Fibroblast of the aortic adventitia (primary cell): ENCODE measurements at regions not wholly inside any gene's neighbourhood (a gene's known extent, or its start where the extent isn't known, plus 50 kb on each side); places are given as distances from the start of the nearest gene placed in this dataset.

Source experiments
- DNase-seq: peaks from one replicate; pipeline ENCODE4 v3.0.0-alpha.2; 2010; ENCODE audit warnings: low read depth
- H3K4me3 ChIP-seq: 2 replicates; pipeline ENCODE4 v1.5.1; 2011; ENCODE audit warnings: low read depth, mild to moderate bottlenecking, control low read depth, low read length, moderate library complexity
- TF ChIP-seq, protein P1 (sequence below): IDR thresholded peaks from 2 replicates; pipeline ENCODE4 v1.5.1; 2011; ENCODE audit warnings: mild to moderate bottlenecking, low read length, control low read depth, inconsistent platforms; ENCODE audit not compliant: insufficient read depth

DNA sequence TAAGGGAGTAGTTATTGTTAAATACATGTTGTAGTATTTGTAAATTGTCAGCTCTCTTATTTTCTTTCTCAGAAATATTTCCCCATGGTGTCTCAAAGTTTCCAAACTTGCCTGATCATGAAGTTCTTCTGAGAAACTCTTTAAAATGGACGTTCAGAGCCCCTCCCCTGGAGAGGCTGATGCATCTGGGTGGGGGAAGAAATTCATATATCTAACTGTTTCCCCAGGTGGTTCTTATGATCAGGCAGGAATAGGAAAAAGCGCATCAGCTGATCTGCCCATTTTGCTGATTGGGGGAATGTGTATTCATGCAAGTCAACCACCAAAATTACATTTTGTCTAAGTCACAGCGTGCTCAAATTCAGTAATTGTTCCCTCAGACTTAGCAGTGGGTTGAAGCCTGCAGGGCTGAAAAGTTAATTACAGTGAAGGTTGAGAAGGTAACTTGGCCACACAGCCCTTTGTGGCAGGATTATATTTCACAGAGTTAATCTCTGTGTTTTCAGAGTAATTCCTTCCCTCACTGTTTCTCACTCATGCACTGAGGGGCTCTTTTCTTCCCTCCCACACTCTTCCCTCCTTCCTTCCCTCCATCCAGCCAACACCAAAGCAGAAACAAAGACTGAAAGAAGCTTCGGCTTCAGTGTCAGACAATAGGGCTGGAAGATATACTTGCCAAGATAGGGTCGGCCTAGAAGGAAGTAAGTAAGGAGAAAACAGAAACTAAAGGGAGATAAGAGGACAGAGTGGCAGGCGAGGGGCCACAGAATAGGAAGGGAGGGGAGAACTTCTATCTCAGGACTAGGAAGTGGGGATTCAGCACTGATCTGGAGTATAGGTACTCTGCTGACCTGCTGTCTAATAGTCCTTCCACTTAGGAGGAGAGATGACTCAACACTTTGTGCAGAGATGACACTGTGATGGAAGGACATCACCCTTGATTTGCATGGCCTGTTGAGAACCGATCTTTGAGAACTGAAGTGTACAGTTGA, 50.5 kb upstream of the STARD3NL start:
- TF ChIP-seq, protein P1, sequence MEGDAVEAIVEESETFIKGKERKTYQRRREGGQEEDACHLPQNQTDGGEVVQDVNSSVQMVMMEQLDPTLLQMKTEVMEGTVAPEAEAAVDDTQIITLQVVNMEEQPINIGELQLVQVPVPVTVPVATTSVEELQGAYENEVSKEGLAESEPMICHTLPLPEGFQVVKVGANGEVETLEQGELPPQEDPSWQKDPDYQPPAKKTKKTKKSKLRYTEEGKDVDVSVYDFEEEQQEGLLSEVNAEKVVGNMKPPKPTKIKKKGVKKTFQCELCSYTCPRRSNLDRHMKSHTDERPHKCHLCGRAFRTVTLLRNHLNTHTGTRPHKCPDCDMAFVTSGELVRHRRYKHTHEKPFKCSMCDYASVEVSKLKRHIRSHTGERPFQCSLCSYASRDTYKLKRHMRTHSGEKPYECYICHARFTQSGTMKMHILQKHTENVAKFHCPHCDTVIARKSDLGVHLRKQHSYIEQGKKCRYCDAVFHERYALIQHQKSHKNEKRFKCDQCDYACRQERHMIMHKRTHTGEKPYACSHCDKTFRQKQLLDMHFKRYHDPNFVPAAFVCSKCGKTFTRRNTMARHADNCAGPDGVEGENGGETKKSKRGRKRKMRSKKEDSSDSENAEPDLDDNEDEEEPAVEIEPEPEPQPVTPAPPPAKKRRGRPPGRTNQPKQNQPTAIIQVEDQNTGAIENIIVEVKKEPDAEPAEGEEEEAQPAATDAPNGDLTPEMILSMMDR: no peak

More for the DNA sequence above, 50.5 kb upstream of the STARD3NL start:
- H3K4me3 ChIP-seq: no peak overlapping the region
- DNase-seq: no peak
